C4-2B (cell line): ENCODE measurements at regions not wholly inside any gene's neighbourhood (a gene's known extent, or its start where the extent isn't known, plus 50 kb on each side); places are given as distances from the start of the nearest gene placed in this dataset.

Experiments
- H3K27ac ChIP-seq: fragments of 450-650 bp; 2 replicates; pipeline ENCODE4 v1.5.1; 2017
- CTCF ChIP-seq: fragments of 450-650 bp; conservative IDR thresholded peaks from 2 replicates; pipeline ENCODE4 v1.5.1; 2017; ENCODE audit warnings: mild to moderate bottlenecking
- ZFX ChIP-seq: fragments of 450-650 bp; IDR thresholded peaks from 2 replicates; pipeline ENCODE4 v1.6.1; 2017

GRCh38 chr5:117812861-117813260 lies 1175.5 kb downstream of the DTWD2 start:
- H3K27ac ChIP-seq, result no peak overlapping the region
- no peak for TF ChIP-seq ZFX

GRCh38 chr5:117809251-117809650 lies 1179.1 kb downstream of the DTWD2 start:
- TF ChIP-seq CTCF (no peak), ZFX (no peak)

GRCh38 chr5:117805058-117805457 lies 1183.3 kb downstream of the DTWD2 start:
- TF ChIP-seq ZFX (no peak), CTCF (no peak)
- no peak overlapping the region for H3K27ac ChIP-seq

More at GRCh38 chr5:117809251-117809650, 1179.1 kb downstream of the DTWD2 start:
- no peak overlapping the region for H3K27ac ChIP-seq

GRCh38 chr5:117803533-117803932 lies 1184.8 kb downstream of the DTWD2 start:
- no peak overlapping the region for H3K27ac ChIP-seq
- TF ChIP-seq CTCF, result no peak
- TF ChIP-seq ZFX, result no peak

- H3K27ac ChIP-seq, result no peak overlapping the region
- no peak for TF ChIP-seq ZFX
- TF ChIP-seq CTCF, result no peak
Observed at GRCh38 chr5:117801583-117801982, 1186.8 kb downstream of the DTWD2 start.

GRCh38 chr5:117800261-117800660 lies 1188.1 kb downstream of the DTWD2 start:
- H3K27ac ChIP-seq, result no peak overlapping the region
- no peak for TF ChIP-seq CTCF
- no peak for TF ChIP-seq ZFX

- H3K27ac ChIP-seq, result no peak overlapping the region
- TF ChIP-seq CTCF (no peak), ZFX (no peak)
Observed at GRCh38 chr5:117794847-117795246, 1193.5 kb downstream of the DTWD2 start.

- H3K27ac ChIP-seq, result no peak overlapping the region
- no peak for TF ChIP-seq CTCF
- no peak for TF ChIP-seq ZFX
Observed at GRCh38 chr5:117793963-117794362, 1194.4 kb downstream of the DTWD2 start.
